Ascending aorta (tissue), 2 donors: ENCODE measurements at regions not wholly inside any gene's neighbourhood (a gene's known extent, or its start where the extent isn't known, plus 50 kb on each side); places are given as distances from the start of the nearest gene placed in this dataset.

ENCODE experiments used
- DNase-seq, 2 donors: peaks; one replicate each; pipeline ENCODE4 v3.0.0-alpha.2; 2019; ENCODE audit warnings: low spot score in 2 of 2
- H3K27ac ChIP-seq, 2 donors: fragments of 200-600 bp; sonication (generic); one replicate each; pipeline ENCODE4 v1.5.1; 2016 to 2017; ENCODE audit warnings: mild to moderate bottlenecking in 1 of 2
- H3K27me3 ChIP-seq: fragments of 200-600 bp; sonication (generic); one replicate; pipeline ENCODE4 v1.5.1; 2017
- H3K36me3 ChIP-seq, 2 donors: fragments of 200-600 bp; sonication (generic); one replicate each; pipeline ENCODE4 v1.5.1; 2016
- H3K4me1 ChIP-seq, 2 donors: fragments of 200-600 bp; sonication (generic); one replicate each; pipeline ENCODE4 v1.5.1; 2016 to 2017; ENCODE audit warnings: mild to moderate bottlenecking in 1 of 2
- H3K4me3 ChIP-seq, 2 donors: fragments of 200-600 bp; sonication (generic); one replicate each; pipeline ENCODE4 v1.5.1; 2016 to 2017; ENCODE audit warnings: mild to moderate bottlenecking in 1 of 2
- H3K9me3 ChIP-seq, 2 donors: fragments of 200-600 bp; sonication (generic); one replicate each; pipeline ENCODE4 v1.5.1; 2016
- CTCF ChIP-seq, 3 experiments: fragments of 200-600 bp in 2 of 3; fragments of 450-650 bp in 1 of 3; sonication (generic) in 2 of 3; IDR thresholded peaks; one replicate each; pipeline ENCODE4 v1.5.1; 2016 to 2019; ENCODE audit warnings: antibody characterized with exemption in 3 of 3, mild to moderate bottlenecking in 1 of 3, moderate library complexity in 1 of 3
- intact Hi-C: fragments of 100-400 bp; cut with DNase I; formaldehyde crosslinking; loops from one replicate; pipeline ENCODE4 v1.15.1; 2023

- no peak overlapping the region for H3K4me3 ChIP-seq
- no peak for DNase-seq
- H3K27ac ChIP-seq = no peak overlapping the region
- peaks cover 0 to 2% of the 10 kb centered on the region in 2 donors for H3K9me3 ChIP-seq
- H3K36me3 ChIP-seq = no peaks in the 10 kb centered on the region
- H3K27me3 ChIP-seq = no peaks in the 10 kb centered on the region
- intact Hi-C loops = no loop called here
- no peaks in the 10 kb centered on the region for H3K4me1 ChIP-seq
- TF ChIP-seq CTCF (IDR thresholded peaks at IDR 0.05) = no peak
These were observed 74.2 kb downstream of the FZD10 start for GRCh38 chr12:130236446-130236845.

GRCh38 chr12:130240831-130241590, 78.7 kb downstream of the FZD10 start:
- H3K4me1 ChIP-seq = no peaks in the 10 kb centered on the region
- no peak overlapping the region for H3K27ac ChIP-seq
- intact Hi-C loops = no loop called here
- no peaks in the 10 kb centered on the region for H3K27me3 ChIP-seq
- no peaks in the 10 kb centered on the region for H3K9me3 ChIP-seq
- no peak for DNase-seq
- H3K36me3 ChIP-seq = no peaks in the 10 kb centered on the region
- TF ChIP-seq CTCF (IDR thresholded peaks at IDR 0.05) = no peak
- H3K4me3 ChIP-seq = no peak overlapping the region

- Histone ChIP-seq H3K36me3 (no peaks in the 10 kb centered on the region), H3K27me3 (no peaks in the 10 kb centered on the region), H3K4me3 (no peak overlapping the region), H3K9me3 (no peaks in the 10 kb centered on the region), H3K27ac (no peak overlapping the region), H3K4me1 (no peaks in the 10 kb centered on the region)
- no peak for DNase-seq
- intact Hi-C loops = no loop called here
- no peak for TF ChIP-seq CTCF (IDR thresholded peaks at IDR 0.05)
These were observed 80.2 kb downstream of the FZD10 start for GRCh38 chr12:130242506-130242905.

GRCh38 chr12:130245251-130245650, 83.0 kb downstream of the FZD10 start:
- no peaks in the 10 kb centered on the region for H3K9me3 ChIP-seq
- no peak for DNase-seq
- intact Hi-C loops = no loop called here
- TF ChIP-seq CTCF (IDR thresholded peaks at IDR 0.05) = no peak
- no peak overlapping the region for H3K27ac ChIP-seq
- no peaks in the 10 kb centered on the region for H3K36me3 ChIP-seq
- H3K4me1 ChIP-seq = no peaks in the 10 kb centered on the region
- H3K27me3 ChIP-seq = no peaks in the 10 kb centered on the region
- H3K4me3 ChIP-seq = no peak overlapping the region

GRCh38 chr12:130246560-130246959, 84.3 kb downstream of the FZD10 start:
- H3K9me3 ChIP-seq = no peaks in the 10 kb centered on the region
- H3K36me3 ChIP-seq = no peaks in the 10 kb centered on the region
- TF ChIP-seq CTCF (IDR thresholded peaks at IDR 0.05) = no peak
- H3K27ac ChIP-seq = no peak overlapping the region
- intact Hi-C loops = no loop called here
- no peaks in the 10 kb centered on the region for H3K4me1 ChIP-seq
- no peaks in the 10 kb centered on the region for H3K27me3 ChIP-seq
- no peak for DNase-seq
- no peak overlapping the region for H3K4me3 ChIP-seq
